HEK293T (cell line): ENCODE measurements at regions not wholly inside any gene's neighbourhood (a gene's known extent, or its start where the extent isn't known, plus 50 kb on each side); places are given as distances from the start of the nearest gene placed in this dataset.

ENCODE experiments used
- ARNT ChIP-seq: fragments of 450-650 bp; IDR thresholded peaks from 2 replicates; pipeline ENCODE4 v1.6.1; 2017; ENCODE audit warnings: mild to moderate bottlenecking
- BHLHE40 ChIP-seq: fragments of 450-650 bp; IDR thresholded peaks from 2 replicates; pipeline ENCODE4 v1.6.1; 2016; ENCODE audit warnings: mild to moderate bottlenecking, moderate library complexity, borderline replicate concordance
- CTBP1 ChIP-seq: fragments of 450-650 bp; IDR thresholded peaks from 2 replicates; pipeline ENCODE4 v1.6.1; 2016; ENCODE audit warnings: borderline replicate concordance
- FOXK2 ChIP-seq: fragments of 450-650 bp; IDR thresholded peaks from 2 replicates; pipeline ENCODE4 v1.6.1; 2016; ENCODE audit warnings: mild to moderate bottlenecking
- FOXM1 ChIP-seq: fragments of 450-650 bp; IDR thresholded peaks from 2 replicates; pipeline ENCODE4 v1.6.1; 2017; ENCODE audit warnings: mild to moderate bottlenecking, borderline replicate concordance
- HDGF ChIP-seq: fragments of 450-650 bp; IDR thresholded peaks from 2 replicates; pipeline ENCODE4 v1.6.1; 2017; ENCODE audit warnings: antibody characterized with exemption, borderline replicate concordance
- L3MBTL2 ChIP-seq: fragments of 450-650 bp; conservative IDR thresholded peaks from 2 replicates; pipeline ENCODE4 v1.6.1; 2016; ENCODE audit warnings: mild to moderate bottlenecking
- LEF1 ChIP-seq: fragments of 450-650 bp; IDR thresholded peaks from 2 replicates; pipeline ENCODE4 v1.6.1; 2017; ENCODE audit warnings: mild to moderate bottlenecking, borderline replicate concordance
- SP1 ChIP-seq: fragments of 450-650 bp; IDR thresholded peaks from 2 replicates; pipeline ENCODE4 v1.6.1; 2017
- SUZ12 ChIP-seq: fragments of 450-650 bp; IDR thresholded peaks from 2 replicates; pipeline ENCODE4 v1.6.1; 2016; ENCODE audit warnings: mild to moderate bottlenecking
- TARDBP ChIP-seq: fragments of 450-650 bp; IDR thresholded peaks from 2 replicates; pipeline ENCODE4 v1.6.1; 2016
- ZNF384 ChIP-seq: fragments of 450-650 bp; IDR thresholded peaks from 2 replicates; pipeline ENCODE4 v1.6.1; 2016

- TF ChIP-seq FOXK2, result no peak
- TF ChIP-seq L3MBTL2, result no peak
- no peak for TF ChIP-seq SUZ12
- TF ChIP-seq TARDBP, result no peak
- TF ChIP-seq HDGF, result no peak
- TF ChIP-seq BHLHE40, result no peak
- TF ChIP-seq CTBP1, result no peak
- TF ChIP-seq SP1, result no peak
- no peak for TF ChIP-seq ZNF384
- no peak for TF ChIP-seq FOXM1
- no peak for TF ChIP-seq LEF1
- TF ChIP-seq ARNT, result no peak
Measured at GRCh38 chr7:115441033-115441432, 519.1 kb downstream of the MDFIC start.
